GM12873 (cell line): ENCODE measurements at regions not wholly inside any gene's neighbourhood (a gene's known extent, or its start where the extent isn't known, plus 50 kb on each side); places are given as distances from the start of the nearest gene placed in this dataset.

Source experiments
- TF ChIP-seq, protein P1 (sequence below): IDR thresholded peaks from 2 replicates; pipeline ENCODE4 v1.5.1; 2012; ENCODE audit warnings: low read depth, mild to moderate bottlenecking, moderate library complexity, low read length, control low read depth; ENCODE audit not compliant: insufficient read depth; ENCODE audit errors: missing control alignments

DNA sequence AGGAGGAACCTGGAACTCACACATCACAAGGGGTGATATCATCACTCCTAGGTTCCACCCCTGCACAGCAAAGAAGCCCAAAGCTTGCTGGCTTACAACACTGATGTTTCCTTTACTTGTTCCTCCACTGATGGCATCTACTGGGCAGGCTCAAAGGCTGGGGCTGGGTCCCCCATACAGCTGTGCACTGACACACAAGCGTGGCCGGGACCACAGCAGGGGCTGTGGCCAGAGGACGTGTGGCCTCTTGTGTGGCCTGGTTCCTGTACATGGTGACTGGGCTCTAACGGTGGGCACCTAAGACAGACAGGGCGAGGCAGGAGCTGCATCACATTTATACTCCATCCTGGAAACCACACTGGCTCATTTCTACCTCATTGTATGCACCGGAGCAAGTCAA lies 264.4 kb upstream of the FOXF1 start:
- TF ChIP-seq, protein P1, sequence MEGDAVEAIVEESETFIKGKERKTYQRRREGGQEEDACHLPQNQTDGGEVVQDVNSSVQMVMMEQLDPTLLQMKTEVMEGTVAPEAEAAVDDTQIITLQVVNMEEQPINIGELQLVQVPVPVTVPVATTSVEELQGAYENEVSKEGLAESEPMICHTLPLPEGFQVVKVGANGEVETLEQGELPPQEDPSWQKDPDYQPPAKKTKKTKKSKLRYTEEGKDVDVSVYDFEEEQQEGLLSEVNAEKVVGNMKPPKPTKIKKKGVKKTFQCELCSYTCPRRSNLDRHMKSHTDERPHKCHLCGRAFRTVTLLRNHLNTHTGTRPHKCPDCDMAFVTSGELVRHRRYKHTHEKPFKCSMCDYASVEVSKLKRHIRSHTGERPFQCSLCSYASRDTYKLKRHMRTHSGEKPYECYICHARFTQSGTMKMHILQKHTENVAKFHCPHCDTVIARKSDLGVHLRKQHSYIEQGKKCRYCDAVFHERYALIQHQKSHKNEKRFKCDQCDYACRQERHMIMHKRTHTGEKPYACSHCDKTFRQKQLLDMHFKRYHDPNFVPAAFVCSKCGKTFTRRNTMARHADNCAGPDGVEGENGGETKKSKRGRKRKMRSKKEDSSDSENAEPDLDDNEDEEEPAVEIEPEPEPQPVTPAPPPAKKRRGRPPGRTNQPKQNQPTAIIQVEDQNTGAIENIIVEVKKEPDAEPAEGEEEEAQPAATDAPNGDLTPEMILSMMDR: no peak

DNA sequence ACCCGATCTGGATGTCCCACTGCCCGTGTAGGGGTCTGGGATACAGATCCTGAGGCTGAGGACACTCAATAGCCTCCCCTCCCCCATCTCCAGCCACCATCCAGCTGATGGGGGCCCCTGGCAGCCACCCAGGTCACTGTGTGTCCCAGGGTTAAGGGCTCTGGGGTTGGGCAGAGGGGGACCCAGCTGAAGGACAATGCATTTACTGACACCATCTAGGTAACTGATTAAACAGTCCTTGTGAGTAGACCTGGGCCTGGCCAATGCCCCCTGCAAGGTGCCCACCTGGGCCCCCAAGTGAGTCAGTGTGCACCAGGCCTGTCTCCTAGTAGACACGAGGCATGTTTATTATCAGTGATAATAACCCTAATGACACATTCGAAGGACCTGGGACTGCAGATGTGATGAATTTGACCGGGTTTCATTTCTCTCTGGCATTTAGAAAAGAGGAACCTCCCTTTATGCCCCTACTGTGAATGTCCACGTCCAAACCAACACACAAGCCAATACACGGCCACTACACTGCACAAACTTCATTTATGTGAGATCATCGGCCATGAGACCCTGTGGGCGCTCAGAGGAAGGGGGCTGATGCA lies 261.9 kb upstream of the FOXF1 start:
- TF ChIP-seq, protein P1: no peak

DNA sequence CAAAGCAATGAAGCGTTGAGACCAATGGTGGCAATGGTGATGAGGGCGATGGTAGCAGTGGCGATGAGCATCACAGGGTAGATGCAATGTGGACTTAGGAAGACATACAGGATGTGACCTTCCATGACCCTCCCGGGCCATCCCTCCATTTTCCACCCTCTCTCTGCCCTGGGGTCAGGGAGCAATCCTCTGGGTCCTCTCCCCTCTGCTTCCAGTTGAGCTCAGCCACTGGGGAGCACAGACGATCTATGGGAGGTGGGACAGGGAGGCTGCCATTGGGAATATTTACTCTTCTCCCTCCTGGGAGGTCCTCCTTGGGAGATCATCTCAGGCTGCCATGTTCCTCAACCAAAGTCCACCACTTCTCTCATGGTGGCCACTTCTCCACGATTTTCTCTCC lies 260.7 kb upstream of the FOXF1 start:
- TF ChIP-seq, protein P1: no peak

DNA sequence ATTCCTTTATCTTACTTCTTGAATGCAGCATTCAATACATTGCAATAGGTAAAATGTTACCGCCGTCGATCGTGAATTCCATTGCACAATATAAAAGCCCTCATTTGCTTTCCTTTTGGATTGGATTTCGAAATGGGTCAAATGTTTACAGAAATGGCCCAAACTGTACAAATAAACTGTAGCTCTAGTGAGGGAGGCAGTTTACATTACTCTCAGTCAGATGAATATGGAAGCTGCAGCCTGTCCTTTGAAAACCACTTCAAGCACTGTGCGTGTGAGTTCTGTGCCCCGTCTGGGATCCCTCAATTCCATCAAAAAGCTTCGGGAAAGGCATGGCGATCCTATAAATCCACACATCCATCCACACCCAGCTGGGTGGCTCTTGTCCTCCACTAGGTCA lies 258.6 kb upstream of the FOXF1 start:
- TF ChIP-seq, protein P1: no peak

DNA sequence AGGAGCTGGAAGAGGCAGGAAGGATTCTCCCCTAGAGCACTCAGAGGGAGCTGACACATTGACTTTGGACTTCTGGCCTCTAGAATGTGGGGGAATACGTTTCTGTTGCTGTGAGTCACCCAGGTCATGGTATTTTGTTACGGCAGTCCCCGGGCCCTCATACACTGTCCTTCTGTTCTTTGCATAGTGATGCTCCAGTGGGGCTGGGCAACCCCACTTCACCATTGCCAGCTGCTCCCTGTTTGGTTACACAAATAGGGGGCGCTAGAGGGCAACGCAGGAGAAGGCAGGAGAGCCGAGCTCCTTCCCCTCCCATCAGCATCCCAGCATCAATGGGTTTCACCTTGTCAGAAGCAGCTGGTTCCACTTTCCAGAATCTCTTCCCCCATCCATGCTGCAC lies 257.7 kb upstream of the FOXF1 start:
- TF ChIP-seq, protein P1: peak; percentile 51

DNA sequence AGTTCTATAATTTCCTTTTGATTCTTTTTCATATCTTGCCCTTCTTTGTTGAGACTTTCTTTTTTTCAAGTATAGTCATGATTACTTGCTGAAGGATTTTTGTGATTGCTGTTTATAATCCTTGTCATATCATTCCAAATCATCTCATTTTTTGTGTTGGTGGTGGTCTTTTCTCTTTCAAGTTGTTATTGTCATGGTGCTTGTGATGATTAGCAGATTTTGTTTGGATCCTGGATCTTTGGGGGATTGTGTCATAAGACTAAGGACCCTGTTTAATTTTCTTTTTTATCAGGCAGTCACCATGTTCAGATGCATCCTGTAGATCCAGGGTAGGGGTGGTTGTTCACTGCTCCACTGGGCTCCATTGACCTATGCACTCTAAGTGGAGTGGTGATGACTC lies 254.4 kb upstream of the FOXF1 start:
- TF ChIP-seq, protein P1: no peak

DNA sequence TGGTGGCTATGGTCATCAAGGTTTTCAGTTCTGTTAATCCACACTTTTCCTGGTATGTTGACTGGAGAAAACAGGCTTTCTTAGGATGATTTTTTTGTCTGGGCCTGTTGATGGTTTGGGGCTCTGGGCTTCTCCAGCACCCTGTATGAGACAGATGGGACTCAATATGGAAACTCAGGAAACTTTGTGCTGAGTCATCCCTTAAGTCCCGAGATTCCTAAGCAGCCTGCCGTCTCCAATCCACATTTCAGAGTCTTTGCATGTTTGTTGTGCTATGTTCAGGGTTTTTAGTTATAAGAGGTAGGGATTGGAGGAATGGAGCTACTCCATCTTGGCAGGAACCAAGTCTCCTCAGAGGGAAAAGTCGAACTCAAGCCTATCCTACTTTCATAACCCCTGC lies 253.3 kb upstream of the FOXF1 start:
- TF ChIP-seq, protein P1: no peak
